Small intestine (tissue), 7 donors: ENCODE measurements at regions not wholly inside any gene's neighbourhood (a gene's known extent, or its start where the extent isn't known, plus 50 kb on each side); places are given as distances from the start of the nearest gene placed in this dataset.

Source experiments
- DNase-seq, 2 donors: peaks; one replicate each; pipeline versions ENCODE4 v3.0.0 to v3.0.0-alpha.2; 2013
- FAIRE-seq: peaks from 2 replicates; lab custom pipeline; 2012; peaks lifted over from hg19 to GRCh38; lab: Jason Lieb, UNC
- H3K27ac ChIP-seq, 3 donors: one replicate each; pipeline ENCODE4 v1.5.1; 2013; ENCODE audit warnings: low read length in 2 of 3, mild to moderate bottlenecking in 2 of 3, control low read depth in 1 of 3, inconsistent platforms in 1 of 3, low read depth in 1 of 3, moderate library complexity in 1 of 3
- H3K27me3 ChIP-seq, 3 donors: one replicate each; pipeline ENCODE4 v1.6.1; 2013; ENCODE audit warnings: low read length in 3 of 3, inconsistent platforms in 1 of 3; ENCODE audit not compliant: control insufficient read depth in 3 of 3, insufficient read depth in 3 of 3
- H3K36me3 ChIP-seq, 3 donors: one replicate each; pipeline ENCODE4 v1.6.1; 2013; ENCODE audit warnings: low read length in 3 of 3, inconsistent platforms in 1 of 3, low read depth in 1 of 3, mild to moderate bottlenecking in 1 of 3, moderate library complexity in 1 of 3; ENCODE audit not compliant: control insufficient read depth in 3 of 3, insufficient read depth in 2 of 3
- H3K4me1 ChIP-seq, 3 donors: one replicate each; pipeline ENCODE4 v1.6.1; 2013; ENCODE audit warnings: low read length in 2 of 3, inconsistent platforms in 1 of 3, low read depth in 1 of 3, mild to moderate bottlenecking in 1 of 3, moderate library complexity in 1 of 3; ENCODE audit not compliant: control insufficient read depth in 3 of 3, insufficient read depth in 2 of 3
- H3K4me3 ChIP-seq, 3 donors: one replicate each; pipeline ENCODE4 v1.5.1; 2013; ENCODE audit warnings: low read length in 3 of 3, control low read depth in 1 of 3, inconsistent platforms in 1 of 3, low read depth in 1 of 3, mild to moderate bottlenecking in 1 of 3, moderate library complexity in 1 of 3
- H3K9me3 ChIP-seq, 2 donors: one replicate each; pipeline ENCODE4 v1.6.1; 2013; ENCODE audit warnings: low read depth in 1 of 2, low read length in 1 of 2; ENCODE audit not compliant: control insufficient read depth in 2 of 2, insufficient read depth in 1 of 2
- WGBS, 3 donors: extraction: QIAGEN DNeasy Blood & Tissue Kit; methylation state at CpG; one replicate each; pipeline ENCODE4 v1.1.7; 2013; 5-methylcytosine and 5-hydroxymethylcytosine counted together
- donor health status: healthy with polysubstance abuse.
- donor health status: control.
- donor health status: control.
- donor health status: Bipolar disorder and iron deficiency.
- donor health status: healthy.

DNA sequence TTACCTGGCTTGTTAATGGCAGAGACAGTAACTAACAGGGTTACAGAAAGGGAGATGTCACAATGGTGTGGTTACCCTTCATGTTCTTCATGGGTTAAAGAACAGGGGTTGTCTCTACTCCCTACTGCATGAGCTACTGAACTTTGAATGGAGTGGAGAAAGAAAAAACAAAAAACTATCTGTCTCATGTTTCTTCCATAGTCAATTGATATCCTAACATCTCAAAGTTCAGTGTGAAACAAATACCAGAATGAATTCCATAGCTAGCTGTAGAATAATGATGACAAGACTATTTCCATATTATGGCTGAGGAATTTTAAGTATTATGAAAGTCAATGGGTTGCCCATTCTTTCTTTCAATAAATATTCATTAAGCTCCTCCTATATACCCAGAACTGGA, 161.3 kb upstream of the LPP start:
- no peaks in the 10 kb centered on the region for H3K9me3 ChIP-seq
- no peak overlapping the region for H3K27ac ChIP-seq
- DNase-seq (no peak), FAIRE-seq (no peak)
- no peaks in the 10 kb centered on the region for H3K27me3 ChIP-seq
- no peaks in the 10 kb centered on the region for H3K36me3 ChIP-seq
- peaks cover 3 to 12% (median 3%) of the 10 kb centered on the region in 3 donors for H3K4me1 ChIP-seq
- no peak overlapping the region for H3K4me3 ChIP-seq

DNA sequence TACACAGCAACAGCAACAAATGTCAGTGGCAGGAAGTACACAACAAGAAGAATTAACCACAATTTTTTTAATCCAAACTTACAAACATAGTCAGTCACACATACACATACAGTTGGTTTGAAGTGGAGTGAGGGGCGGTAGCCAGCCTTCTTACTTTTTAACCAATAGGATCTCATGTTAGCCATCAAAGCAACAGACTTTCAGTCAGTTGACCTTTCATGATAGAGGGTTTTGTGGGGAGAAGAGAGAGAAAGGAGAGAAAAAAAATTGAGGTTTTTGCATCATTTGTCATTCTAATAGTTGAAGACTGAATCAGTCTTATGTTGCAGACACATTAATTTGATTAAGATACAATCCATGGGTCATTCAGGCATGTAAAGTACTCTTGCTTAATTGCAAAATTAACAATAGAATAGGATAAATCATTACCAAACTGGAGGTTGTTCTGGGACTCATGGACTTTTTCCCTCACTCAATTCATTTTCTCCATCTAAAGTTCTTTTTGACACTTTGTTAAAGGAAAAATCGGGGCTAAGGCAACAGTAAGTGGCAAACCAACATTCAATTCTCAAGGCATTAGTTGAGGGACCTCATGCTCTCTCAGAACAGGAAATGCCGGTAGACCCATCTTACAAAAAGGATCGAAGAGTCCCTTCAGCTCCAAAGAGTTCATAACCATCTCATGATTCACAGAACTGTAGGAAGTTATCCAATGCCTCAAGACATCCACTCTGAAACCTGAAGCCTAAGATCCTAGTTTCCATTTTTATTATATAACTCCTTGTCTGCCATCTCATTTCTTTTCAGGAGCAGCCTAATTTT, 159.5 kb upstream of the LPP start:
- Histone ChIP-seq H3K4me1 (peaks cover 5 to 21% (median 8%) of the 10 kb centered on the region in 3 donors), H3K27ac (no peak overlapping the region), H3K9me3 (no peaks in the 10 kb centered on the region), H3K27me3 (no peaks in the 10 kb centered on the region), H3K4me3 (no peak overlapping the region), H3K36me3 (no peaks in the 10 kb centered on the region)
- FAIRE-seq (no peak), DNase-seq (peak in 1 of 2 donors; percentile 43)
- 78 to 92% (median 82%) methylated on average over 4 of the region's 4 CpGs for WGBS, 3 donors

DNA sequence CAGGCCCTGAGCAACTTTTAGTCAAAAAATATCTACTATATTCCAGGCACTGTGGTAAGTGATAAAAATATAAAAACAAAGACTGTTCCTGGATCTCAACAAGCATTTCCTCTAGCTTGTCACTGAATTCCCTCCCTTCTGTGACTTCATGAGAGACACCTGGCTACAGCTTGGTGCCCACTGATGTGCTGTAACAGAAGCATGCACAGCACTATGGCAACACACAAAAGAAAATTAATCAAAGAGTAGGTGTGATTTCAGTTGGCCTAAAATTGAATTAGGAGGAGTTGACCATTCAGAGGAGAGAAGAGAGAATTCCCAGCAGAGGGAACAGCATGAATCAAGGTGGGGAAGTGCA, 158.9 kb upstream of the LPP start:
- no peak overlapping the region for H3K4me3 ChIP-seq
- no peaks in the 10 kb centered on the region for H3K9me3 ChIP-seq
- H3K27ac ChIP-seq = no peak overlapping the region
- DNase-seq = no peak
- H3K36me3 ChIP-seq = no peaks in the 10 kb centered on the region
- peaks cover 5 to 19% (median 8%) of the 10 kb centered on the region in 3 donors for H3K4me1 ChIP-seq
- no peaks in the 10 kb centered on the region for H3K27me3 ChIP-seq
- no peak for FAIRE-seq

DNA sequence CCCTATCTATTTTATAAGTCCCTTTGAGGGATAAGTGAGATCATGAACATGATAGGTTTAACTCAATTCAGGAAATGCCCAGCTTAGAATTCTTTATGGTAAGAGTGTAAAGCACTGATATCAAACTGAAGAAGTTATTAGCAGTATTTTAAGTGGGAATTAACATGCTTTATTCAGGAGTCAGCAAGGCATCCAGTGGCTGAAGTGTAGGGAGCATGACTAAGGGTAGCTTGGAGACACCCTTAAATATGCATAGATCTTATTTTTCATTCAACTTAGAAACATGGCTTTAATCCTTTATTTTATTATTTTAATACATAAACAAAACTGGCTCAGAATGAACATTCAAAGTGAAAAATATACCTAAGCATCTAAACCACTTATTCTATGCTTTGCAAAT, 158.3 kb upstream of the LPP start:
- FAIRE-seq (no peak), DNase-seq (no peak)
- Histone ChIP-seq H3K4me3 (no peak overlapping the region), H3K4me1 (peaks cover 9 to 25% (median 11%) of the 10 kb centered on the region in 3 donors), H3K27ac (no peak overlapping the region), H3K27me3 (no peaks in the 10 kb centered on the region), H3K36me3 (no peaks in the 10 kb centered on the region), H3K9me3 (no peaks in the 10 kb centered on the region)

DNA sequence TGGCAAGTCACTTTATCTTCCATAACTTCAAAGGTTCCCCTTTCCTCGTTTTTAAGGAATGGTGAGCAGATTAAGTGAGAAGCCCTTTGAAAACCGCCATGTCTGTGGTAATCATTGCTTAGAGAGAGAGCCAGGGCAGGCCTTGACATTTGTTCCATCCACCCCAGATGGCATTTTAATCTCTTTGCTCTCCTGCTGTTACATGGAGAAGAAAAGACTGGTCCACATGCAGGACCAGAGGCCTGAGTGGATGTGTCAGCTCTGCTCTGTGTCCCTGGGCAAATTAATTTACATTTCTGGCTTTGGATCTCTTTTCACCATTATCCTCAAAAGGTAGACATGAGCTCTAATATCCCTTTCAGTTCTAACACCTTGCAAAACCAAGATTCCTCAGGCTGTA, 157.3 kb upstream of the LPP start:
- no peak for FAIRE-seq
- 78 to 86% (median 85%) methylated on average over 2 of the region's 2 CpGs for whole genome bisulfite sequencing, 3 donors

DNA sequence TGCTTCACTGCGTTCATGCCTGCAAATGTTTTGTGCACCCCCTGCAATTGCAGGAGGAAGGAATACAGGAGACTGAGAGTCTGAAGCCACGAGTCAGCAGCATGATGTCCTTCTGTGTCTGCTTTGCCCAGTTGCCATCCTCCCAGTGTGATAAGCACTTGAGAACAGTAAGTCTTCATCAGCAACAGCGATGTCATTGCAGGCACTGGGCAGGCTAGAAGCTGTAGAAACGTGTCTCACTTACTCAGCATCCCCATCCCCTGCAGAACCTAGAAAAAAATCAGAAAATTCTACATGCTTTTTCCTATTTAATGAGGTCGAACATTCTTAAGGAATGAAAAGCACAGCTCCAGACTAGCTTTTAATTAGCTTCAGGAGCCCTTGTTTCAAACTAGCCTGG, 156.5 kb upstream of the LPP start:
- Histone ChIP-seq H3K9me3 (no peaks in the 10 kb centered on the region), H3K4me1 (peaks cover 9 to 41% (median 17%) of the 10 kb centered on the region in 3 donors), H3K27ac (peak overlapping the region in 1 of 3 donors; percentile 53), H3K4me3 (no peak overlapping the region), H3K27me3 (no peaks in the 10 kb centered on the region), H3K36me3 (no peaks in the 10 kb centered on the region)
- DNase-seq (peak in 1 of 2 donors; percentile 31), FAIRE-seq (no peak)
- WGBS, 3 donors = 44 to 67% (median 58%) methylated on average over 5 of the region's 5 CpGs

More for the DNA sequence above, 157.3 kb upstream of the LPP start:
- Histone ChIP-seq H3K27ac (no peak overlapping the region), H3K27me3 (no peaks in the 10 kb centered on the region), H3K9me3 (no peaks in the 10 kb centered on the region), H3K4me3 (no peak overlapping the region), H3K36me3 (no peaks in the 10 kb centered on the region), H3K4me1 (peaks cover 9 to 32% (median 17%) of the 10 kb centered on the region in 3 donors)
- no peak for DNase-seq

DNA sequence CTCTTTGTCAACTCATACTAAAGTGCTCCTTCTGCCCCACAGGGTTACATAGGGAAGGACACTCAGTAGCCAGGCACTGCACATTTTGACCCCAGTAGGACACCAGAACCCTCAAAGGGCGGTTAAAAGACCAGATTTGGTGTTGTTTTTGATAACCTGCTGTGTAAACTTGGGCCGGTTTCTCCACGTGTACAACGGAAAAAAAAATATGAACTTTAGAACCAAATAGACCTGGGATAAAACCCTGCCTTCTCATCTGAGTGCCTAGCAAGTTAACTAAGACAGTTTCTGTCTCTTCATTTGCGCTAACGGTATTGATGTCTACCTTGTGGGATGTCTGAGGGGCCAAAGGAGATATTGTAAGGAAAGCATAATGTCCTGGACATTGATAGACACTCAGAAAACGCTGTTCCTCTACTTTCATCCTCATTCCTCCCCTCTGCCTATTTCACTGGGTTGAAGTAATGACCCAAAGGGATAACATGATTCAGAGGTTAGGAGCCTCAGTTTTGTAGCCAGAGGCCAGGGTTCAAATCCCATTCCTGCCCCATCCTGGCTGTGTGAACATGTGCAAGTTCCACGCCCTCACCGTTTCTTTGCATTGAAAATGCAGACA, 155.9 kb upstream of the LPP start:
- Histone ChIP-seq H3K36me3 (no peaks in the 10 kb centered on the region), H3K4me1 (peaks cover 9 to 47% (median 17%) of the 10 kb centered on the region in 3 donors), H3K27ac (peak overlapping the region in 1 of 3 donors; percentile 53), H3K4me3 (no peak overlapping the region), H3K9me3 (no peaks in the 10 kb centered on the region), H3K27me3 (no peaks in the 10 kb centered on the region)
- DNase-seq = peak; percentile 55 to 78
- 28 to 71% (median 41%) methylated on average over 9 of the region's 9 CpGs for WGBS, 3 donors
- FAIRE-seq = no peak

DNA sequence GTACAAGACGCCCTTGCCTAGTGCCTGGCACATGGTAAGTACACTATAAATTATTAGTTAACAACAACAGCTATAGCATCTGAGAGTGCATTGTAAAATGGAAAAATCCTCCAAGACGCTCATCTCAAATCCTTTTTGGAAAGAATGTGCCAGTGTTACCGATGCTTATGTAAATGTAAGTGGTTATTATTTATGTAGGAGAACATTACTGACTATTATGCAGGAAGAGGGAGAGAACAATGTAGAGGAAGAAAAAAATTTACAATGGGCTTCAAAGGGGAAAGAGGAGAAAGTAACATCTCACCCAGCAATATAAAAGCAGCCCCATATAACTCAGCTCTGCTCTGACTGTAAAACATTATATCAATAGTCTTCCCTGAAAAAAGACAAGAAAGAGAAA, 155.3 kb upstream of the LPP start:
- no peak for DNase-seq
- Histone ChIP-seq H3K36me3 (no peaks in the 10 kb centered on the region), H3K27me3 (no peaks in the 10 kb centered on the region), H3K4me3 (no peak overlapping the region), H3K4me1 (peaks cover 9 to 52% (median 17%) of the 10 kb centered on the region in 3 donors), H3K27ac (no peak overlapping the region), H3K9me3 (no peaks in the 10 kb centered on the region)
- 64 to 81% (median 65%) methylated on average over 3 of the region's 3 CpGs for WGBS, 3 donors
- no peak for FAIRE-seq
